ENCODE measurements at regions not wholly inside any gene's neighbourhood (a gene's known extent, or its start where the extent isn't known, plus 50 kb on each side); places are given as distances from the start of the nearest gene placed in this dataset.

- H3K36me3 Mint-ChIP-seq (ENCODE audit: insufficient read depth, unreplicated experiment): no peaks in the 10 kb centered on the region
- H3K9me3 Mint-ChIP-seq (ENCODE audit: unreplicated experiment): peaks cover 9% of the 10 kb centered on the region
- no TSS peak for BruUV-seq (replicated peaks)
- ChIA-PET POLR2A (no interaction called here), CTCF (interaction anchor here (0.7 kb wide), 1 partner anchor 407 kb away, joined by 4 read pairs; no protein-coding TSS in a partner anchor)
- H3K27me3 Mint-ChIP-seq (ENCODE audit: insufficient read depth, unreplicated experiment): no peaks in the 10 kb centered on the region
- no peak for DNase-seq (ENCODE audit: unreplicated experiment)
- H3K27ac Mint-ChIP-seq (ENCODE audit: low read depth, unreplicated experiment): no peak overlapping the region
- H3K4me3 Mint-ChIP-seq (ENCODE audit: unreplicated experiment): no peak overlapping the region
- TF ChIP-seq, protein P1, sequence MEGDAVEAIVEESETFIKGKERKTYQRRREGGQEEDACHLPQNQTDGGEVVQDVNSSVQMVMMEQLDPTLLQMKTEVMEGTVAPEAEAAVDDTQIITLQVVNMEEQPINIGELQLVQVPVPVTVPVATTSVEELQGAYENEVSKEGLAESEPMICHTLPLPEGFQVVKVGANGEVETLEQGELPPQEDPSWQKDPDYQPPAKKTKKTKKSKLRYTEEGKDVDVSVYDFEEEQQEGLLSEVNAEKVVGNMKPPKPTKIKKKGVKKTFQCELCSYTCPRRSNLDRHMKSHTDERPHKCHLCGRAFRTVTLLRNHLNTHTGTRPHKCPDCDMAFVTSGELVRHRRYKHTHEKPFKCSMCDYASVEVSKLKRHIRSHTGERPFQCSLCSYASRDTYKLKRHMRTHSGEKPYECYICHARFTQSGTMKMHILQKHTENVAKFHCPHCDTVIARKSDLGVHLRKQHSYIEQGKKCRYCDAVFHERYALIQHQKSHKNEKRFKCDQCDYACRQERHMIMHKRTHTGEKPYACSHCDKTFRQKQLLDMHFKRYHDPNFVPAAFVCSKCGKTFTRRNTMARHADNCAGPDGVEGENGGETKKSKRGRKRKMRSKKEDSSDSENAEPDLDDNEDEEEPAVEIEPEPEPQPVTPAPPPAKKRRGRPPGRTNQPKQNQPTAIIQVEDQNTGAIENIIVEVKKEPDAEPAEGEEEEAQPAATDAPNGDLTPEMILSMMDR (IDR thresholded peaks at IDR 0.05; ENCODE audit: unreplicated experiment): no peak
- intact Hi-C loops (cut with micrococcal nuclease): no loop called here
- no peaks in the 10 kb centered on the region for H3K4me1 Mint-ChIP-seq (ENCODE audit: insufficient read depth, unreplicated experiment)
Observed at GRCh38 chr17:53687324-53687723, 135.4 kb upstream of the KIF2B start.

GRCh38 chr17:53680745-53681144 is 142.0 kb upstream of the KIF2B start:
- TF ChIP-seq, protein P1 (IDR thresholded peaks at IDR 0.05; ENCODE audit: unreplicated experiment): no peak
- no peaks in the 10 kb centered on the region for H3K27me3 Mint-ChIP-seq (ENCODE audit: insufficient read depth, unreplicated experiment)
- H3K36me3 Mint-ChIP-seq (ENCODE audit: insufficient read depth, unreplicated experiment): no peaks in the 10 kb centered on the region
- no peak for DNase-seq (ENCODE audit: unreplicated experiment)
- POLR2A ChIA-PET: no interaction called here
- H3K27ac Mint-ChIP-seq (ENCODE audit: low read depth, unreplicated experiment): no peak overlapping the region
- peaks cover 20% of the 10 kb centered on the region for H3K9me3 Mint-ChIP-seq (ENCODE audit: unreplicated experiment)
- CTCF ChIA-PET: no interaction called here
- no peaks in the 10 kb centered on the region for H3K4me1 Mint-ChIP-seq (ENCODE audit: insufficient read depth, unreplicated experiment)
- H3K4me3 Mint-ChIP-seq (ENCODE audit: unreplicated experiment): no peak overlapping the region
- intact Hi-C loops (cut with micrococcal nuclease): no loop called here
- no TSS peak for BruUV-seq (replicated peaks)

DNA sequence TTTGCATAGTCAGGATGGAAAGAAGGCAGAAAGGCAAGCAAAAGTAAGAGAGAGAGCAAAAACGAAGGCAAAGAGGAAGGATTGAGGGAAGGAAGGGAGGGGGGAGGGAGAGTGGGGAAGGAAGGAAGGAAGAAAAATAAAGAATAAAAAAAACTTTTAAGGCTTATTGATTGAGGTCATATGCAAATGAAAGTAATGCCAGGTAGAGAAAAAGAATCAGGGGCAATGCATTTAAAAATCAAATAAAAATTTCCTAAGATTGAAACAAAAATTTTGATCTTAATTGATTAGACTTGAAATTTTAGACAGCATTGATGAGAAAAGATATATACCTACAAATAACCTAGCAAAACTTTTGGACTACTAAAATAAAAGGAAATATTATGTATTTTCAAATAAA is 153.9 kb upstream of the KIF2B start:
- peaks cover 11% of the 10 kb centered on the region for H3K9me3 Mint-ChIP-seq (ENCODE audit: unreplicated experiment)
- no peak overlapping the region for H3K27ac Mint-ChIP-seq (ENCODE audit: low read depth, unreplicated experiment)
- POLR2A ChIA-PET: no interaction called here
- no peak overlapping the region for H3K4me3 Mint-ChIP-seq (ENCODE audit: unreplicated experiment)
- no peaks in the 10 kb centered on the region for H3K4me1 Mint-ChIP-seq (ENCODE audit: insufficient read depth, unreplicated experiment)
- BruUV-seq (replicated peaks): no TSS peak
- DNase-seq (ENCODE audit: unreplicated experiment): no peak
- TF ChIP-seq, protein P1 (IDR thresholded peaks at IDR 0.05; ENCODE audit: unreplicated experiment): no peak
- intact Hi-C loops (cut with micrococcal nuclease): no loop called here
- no peaks in the 10 kb centered on the region for H3K36me3 Mint-ChIP-seq (ENCODE audit: insufficient read depth, unreplicated experiment)
- CTCF ChIA-PET: no interaction called here
- H3K27me3 Mint-ChIP-seq (ENCODE audit: insufficient read depth, unreplicated experiment): no peaks in the 10 kb centered on the region

GRCh38 chr17:53662608-53663007 is 160.1 kb upstream of the KIF2B start:
- intact Hi-C loops (cut with micrococcal nuclease): no loop called here
- Mint-ChIP-seq H3K4me1 (ENCODE audit: insufficient read depth, unreplicated experiment) (peaks cover 9% of the 10 kb centered on the region), H3K27ac (ENCODE audit: low read depth, unreplicated experiment) (no peak overlapping the region), H3K27me3 (ENCODE audit: insufficient read depth, unreplicated experiment) (no peaks in the 10 kb centered on the region), H3K9me3 (ENCODE audit: unreplicated experiment) (peaks cover 11% of the 10 kb centered on the region), H3K4me3 (ENCODE audit: unreplicated experiment) (no peak overlapping the region), H3K36me3 (ENCODE audit: insufficient read depth, unreplicated experiment) (no peaks in the 10 kb centered on the region)
- no TSS peak for BruUV-seq (replicated peaks)
- no peak for DNase-seq (ENCODE audit: unreplicated experiment)
- POLR2A ChIA-PET: no interaction called here
- CTCF ChIA-PET: no interaction called here
- TF ChIP-seq, protein P1 (IDR thresholded peaks at IDR 0.05; ENCODE audit: unreplicated experiment): no peak
